ENCODE measurements at regions not wholly inside any gene's neighbourhood (a gene's known extent, or its start where the extent isn't known, plus 50 kb on each side); places are given as distances from the start of the nearest gene placed in this dataset.

DNA sequence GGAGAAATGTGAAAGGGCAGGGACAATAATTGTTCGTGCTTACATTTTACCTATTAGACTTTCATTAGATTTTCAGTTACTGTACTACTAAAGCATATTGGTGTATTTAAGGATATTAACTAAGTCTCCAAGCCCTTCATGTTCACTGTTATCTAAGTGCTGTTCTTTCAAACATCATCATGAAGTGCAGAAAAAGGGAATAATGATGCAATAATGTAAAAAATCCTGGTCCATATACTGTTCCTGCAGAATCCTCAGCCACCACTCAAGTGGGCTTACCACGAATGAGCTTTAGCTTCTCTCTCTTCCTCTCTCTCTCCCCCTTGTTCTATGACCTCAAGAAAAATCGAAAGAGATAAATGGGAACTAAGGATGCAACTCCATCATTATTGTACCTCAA, 600.7 kb downstream of the UTRN start:
- H3K9me3 ChIP-seq (ENCODE audit: control insufficient read depth in 2 of 2, insufficient read depth in 1 of 2, low read depth in 1 of 2, low read length in 1 of 2) = no peaks in the 10 kb centered on the region
- H3K36me3 ChIP-seq (ENCODE audit: control insufficient read depth in 2 of 2, insufficient read depth in 2 of 2, low read length in 1 of 2) = no peaks in the 10 kb centered on the region
- WGBS, 2 donors = 69 to 81% methylated on average over 3 of the region's 3 CpGs
- no peak overlapping the region for H3K27ac ChIP-seq (ENCODE audit: low read depth in 2 of 2, low read length in 1 of 2)
- no peaks in the 10 kb centered on the region for H3K4me1 ChIP-seq (ENCODE audit: control insufficient read depth in 2 of 2, insufficient read depth in 2 of 2, low read length in 1 of 2)
- no peaks in the 10 kb centered on the region for H3K27me3 ChIP-seq (ENCODE audit: control insufficient read depth in 1 of 2, insufficient read depth in 2 of 2, low read length in 2 of 2)
- no peak overlapping the region for H3K4me3 ChIP-seq (ENCODE audit: low read depth in 1 of 2, low read length in 2 of 2)

GRCh38 chr6:144886682-144887081, 601.5 kb downstream of the UTRN start:
- 39 to 49% methylated on average over 1 of the region's 1 CpG for WGBS, 2 donors
- no peaks in the 10 kb centered on the region for H3K9me3 ChIP-seq (ENCODE audit: control insufficient read depth in 2 of 2, insufficient read depth in 1 of 2, low read depth in 1 of 2, low read length in 1 of 2)
- no peaks in the 10 kb centered on the region for H3K36me3 ChIP-seq (ENCODE audit: control insufficient read depth in 2 of 2, insufficient read depth in 2 of 2, low read length in 1 of 2)
- no peak overlapping the region for H3K27ac ChIP-seq (ENCODE audit: low read depth in 2 of 2, low read length in 1 of 2)
- H3K27me3 ChIP-seq (ENCODE audit: control insufficient read depth in 1 of 2, insufficient read depth in 2 of 2, low read length in 2 of 2) = no peaks in the 10 kb centered on the region
- no peaks in the 10 kb centered on the region for H3K4me1 ChIP-seq (ENCODE audit: control insufficient read depth in 2 of 2, insufficient read depth in 2 of 2, low read length in 1 of 2)
- no peak overlapping the region for H3K4me3 ChIP-seq (ENCODE audit: low read depth in 1 of 2, low read length in 2 of 2)

DNA sequence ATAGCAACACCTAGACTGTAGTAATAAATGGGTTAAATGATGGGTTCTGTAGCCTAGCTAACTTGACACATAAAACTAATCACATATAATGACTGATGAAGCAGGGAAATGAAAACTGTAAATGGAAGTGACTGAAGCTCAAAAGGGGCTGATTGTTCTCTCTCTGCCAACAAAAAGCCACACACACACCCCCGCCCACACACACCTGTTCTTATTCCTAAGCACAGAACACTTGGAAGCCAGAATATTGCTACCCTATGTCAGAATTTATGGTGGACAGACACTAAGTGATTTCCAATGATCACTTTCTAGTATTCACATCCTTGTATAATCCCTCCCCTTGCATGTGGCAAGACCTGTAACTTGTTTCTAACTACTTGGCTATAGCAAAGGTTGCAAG, 603.5 kb downstream of the UTRN start:
- no peaks in the 10 kb centered on the region for H3K27me3 ChIP-seq (ENCODE audit: control insufficient read depth in 1 of 2, insufficient read depth in 2 of 2, low read length in 2 of 2)
- H3K4me1 ChIP-seq (ENCODE audit: control insufficient read depth in 2 of 2, insufficient read depth in 2 of 2, low read length in 1 of 2) = no peaks in the 10 kb centered on the region
- no peak overlapping the region for H3K4me3 ChIP-seq (ENCODE audit: low read depth in 1 of 2, low read length in 2 of 2)
- 59 to 81% methylated on average over 1 of the region's 1 CpG for WGBS, 2 donors
- no peak overlapping the region for H3K27ac ChIP-seq (ENCODE audit: low read depth in 2 of 2, low read length in 1 of 2)
- H3K9me3 ChIP-seq (ENCODE audit: control insufficient read depth in 2 of 2, insufficient read depth in 1 of 2, low read depth in 1 of 2, low read length in 1 of 2) = no peaks in the 10 kb centered on the region
- no peaks in the 10 kb centered on the region for H3K36me3 ChIP-seq (ENCODE audit: control insufficient read depth in 2 of 2, insufficient read depth in 2 of 2, low read length in 1 of 2)

- no peak overlapping the region for H3K4me3 ChIP-seq (ENCODE audit: low read depth in 1 of 2, low read length in 2 of 2)
- 58 to 65% methylated on average over 2 of the region's 2 CpGs for WGBS, 2 donors
Observed at GRCh38 chr6:144893680-144894151, 608.6 kb downstream of the UTRN start.

GRCh38 chr6:144894240-144894639, 609.1 kb downstream of the UTRN start:
- no peaks in the 10 kb centered on the region for H3K36me3 ChIP-seq (ENCODE audit: control insufficient read depth in 2 of 2, insufficient read depth in 2 of 2, low read length in 1 of 2)
- H3K4me1 ChIP-seq (ENCODE audit: control insufficient read depth in 2 of 2, insufficient read depth in 2 of 2, low read length in 1 of 2) = no peaks in the 10 kb centered on the region
- no peak overlapping the region for H3K4me3 ChIP-seq (ENCODE audit: low read depth in 1 of 2, low read length in 2 of 2)
- H3K27ac ChIP-seq (ENCODE audit: low read depth in 2 of 2, low read length in 1 of 2) = no peak overlapping the region
- WGBS, 2 donors = 86 to 94% methylated on average over 2 of the region's 2 CpGs
- H3K9me3 ChIP-seq (ENCODE audit: control insufficient read depth in 2 of 2, insufficient read depth in 1 of 2, low read depth in 1 of 2, low read length in 1 of 2) = no peaks in the 10 kb centered on the region
- H3K27me3 ChIP-seq (ENCODE audit: control insufficient read depth in 1 of 2, insufficient read depth in 2 of 2, low read length in 2 of 2) = no peaks in the 10 kb centered on the region

More at GRCh38 chr6:144893680-144894151, 608.6 kb downstream of the UTRN start:
- Histone ChIP-seq H3K9me3 (ENCODE audit: control insufficient read depth in 2 of 2, insufficient read depth in 1 of 2, low read depth in 1 of 2, low read length in 1 of 2) (no peaks in the 10 kb centered on the region), H3K27me3 (ENCODE audit: control insufficient read depth in 1 of 2, insufficient read depth in 2 of 2, low read length in 2 of 2) (no peaks in the 10 kb centered on the region), H3K4me1 (ENCODE audit: control insufficient read depth in 2 of 2, insufficient read depth in 2 of 2, low read length in 1 of 2) (no peaks in the 10 kb centered on the region), H3K36me3 (ENCODE audit: control insufficient read depth in 2 of 2, insufficient read depth in 2 of 2, low read length in 1 of 2) (no peaks in the 10 kb centered on the region), H3K27ac (ENCODE audit: low read depth in 2 of 2, low read length in 1 of 2) (no peak overlapping the region)

DNA sequence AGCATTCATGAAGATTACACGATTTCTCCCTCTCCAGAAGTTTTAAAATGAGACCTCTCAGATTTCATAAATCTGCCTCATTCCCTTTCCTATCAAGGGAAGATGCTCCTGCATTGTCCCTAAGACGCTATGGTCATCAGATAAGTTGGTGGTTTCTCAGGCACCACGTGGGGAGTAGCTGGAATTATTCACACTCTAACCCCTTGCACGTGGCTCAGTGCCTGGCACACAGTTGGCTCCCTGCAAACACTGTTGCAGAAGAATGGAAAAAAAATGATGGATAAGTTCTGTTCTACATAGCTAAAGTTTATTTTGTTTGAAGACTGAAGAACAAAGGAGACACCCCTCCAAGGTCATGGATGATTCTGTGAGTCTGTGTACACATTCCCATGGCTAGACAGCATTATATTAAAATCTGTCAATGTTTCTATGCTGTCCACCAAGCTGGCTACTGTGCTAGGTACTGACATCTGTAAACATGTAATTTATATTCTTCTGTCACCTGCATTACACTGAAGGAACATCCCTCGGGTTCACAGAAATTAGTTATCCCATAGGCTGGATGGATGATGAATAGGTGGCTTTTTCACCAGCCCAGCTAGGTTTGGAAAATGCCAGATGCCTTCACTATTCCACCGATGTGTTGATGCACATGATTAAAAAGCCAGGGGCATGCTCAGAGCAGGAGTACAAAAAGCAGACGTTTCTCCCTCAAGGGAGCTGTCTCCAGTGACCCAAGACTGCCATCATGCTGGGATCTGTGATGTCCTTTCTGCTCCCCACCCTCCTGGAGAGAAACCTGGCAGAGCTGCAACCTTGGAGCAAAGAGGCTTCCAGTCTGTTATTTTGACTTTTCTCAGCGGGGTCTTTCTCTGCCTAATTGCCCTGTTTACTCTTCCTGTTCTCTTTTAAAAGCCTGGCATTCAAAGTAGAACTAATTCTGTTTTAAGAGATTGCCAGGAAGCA, 610.5 kb downstream of the UTRN start:
- Histone ChIP-seq H3K27ac (ENCODE audit: low read depth in 2 of 2, low read length in 1 of 2) (no peak overlapping the region), H3K36me3 (ENCODE audit: control insufficient read depth in 2 of 2, insufficient read depth in 2 of 2, low read length in 1 of 2) (no peaks in the 10 kb centered on the region), H3K27me3 (ENCODE audit: control insufficient read depth in 1 of 2, insufficient read depth in 2 of 2, low read length in 2 of 2) (no peaks in the 10 kb centered on the region), H3K4me1 (ENCODE audit: control insufficient read depth in 2 of 2, insufficient read depth in 2 of 2, low read length in 1 of 2) (no peaks in the 10 kb centered on the region), H3K9me3 (ENCODE audit: control insufficient read depth in 2 of 2, insufficient read depth in 1 of 2, low read depth in 1 of 2, low read length in 1 of 2) (no peaks in the 10 kb centered on the region), H3K4me3 (ENCODE audit: low read depth in 1 of 2, low read length in 2 of 2) (no peak overlapping the region)
- WGBS, 2 donors = 41 to 47% methylated on average over 8 of the region's 8 CpGs

GRCh38 chr6:144896289-144896688, 611.2 kb downstream of the UTRN start:
- H3K27ac ChIP-seq (ENCODE audit: low read depth in 2 of 2, low read length in 1 of 2) = no peak overlapping the region
- H3K36me3 ChIP-seq (ENCODE audit: control insufficient read depth in 2 of 2, insufficient read depth in 2 of 2, low read length in 1 of 2) = no peaks in the 10 kb centered on the region
- no peaks in the 10 kb centered on the region for H3K4me1 ChIP-seq (ENCODE audit: control insufficient read depth in 2 of 2, insufficient read depth in 2 of 2, low read length in 1 of 2)
- no peaks in the 10 kb centered on the region for H3K9me3 ChIP-seq (ENCODE audit: control insufficient read depth in 2 of 2, insufficient read depth in 1 of 2, low read depth in 1 of 2, low read length in 1 of 2)
- 55 to 78% methylated on average over 3 of the region's 3 CpGs for WGBS, 2 donors
- H3K27me3 ChIP-seq (ENCODE audit: control insufficient read depth in 1 of 2, insufficient read depth in 2 of 2, low read length in 2 of 2) = no peaks in the 10 kb centered on the region
- no peak overlapping the region for H3K4me3 ChIP-seq (ENCODE audit: low read depth in 1 of 2, low read length in 2 of 2)

DNA sequence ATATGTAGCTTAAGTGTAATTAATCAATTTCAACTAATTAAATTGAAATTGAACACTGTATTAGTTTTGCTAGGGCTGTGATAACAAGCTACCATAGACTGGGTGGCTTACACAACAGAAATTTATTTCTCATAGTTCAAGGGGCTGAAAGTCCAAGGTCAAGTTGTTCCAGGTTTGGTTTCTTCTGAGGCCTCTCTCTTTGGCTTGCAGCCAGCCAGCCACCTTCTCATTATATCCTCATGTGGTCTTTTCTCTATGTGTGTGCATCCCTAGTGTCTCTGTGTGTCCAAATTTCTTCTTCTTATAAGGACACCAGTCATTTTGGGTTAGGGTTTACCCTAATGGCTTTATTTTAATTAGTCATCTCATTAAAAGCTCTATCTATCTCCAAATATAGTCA, 611.7 kb downstream of the UTRN start:
- Histone ChIP-seq H3K27me3 (ENCODE audit: control insufficient read depth in 1 of 2, insufficient read depth in 2 of 2, low read length in 2 of 2) (no peaks in the 10 kb centered on the region), H3K27ac (ENCODE audit: low read depth in 2 of 2, low read length in 1 of 2) (no peak overlapping the region)

DNA sequence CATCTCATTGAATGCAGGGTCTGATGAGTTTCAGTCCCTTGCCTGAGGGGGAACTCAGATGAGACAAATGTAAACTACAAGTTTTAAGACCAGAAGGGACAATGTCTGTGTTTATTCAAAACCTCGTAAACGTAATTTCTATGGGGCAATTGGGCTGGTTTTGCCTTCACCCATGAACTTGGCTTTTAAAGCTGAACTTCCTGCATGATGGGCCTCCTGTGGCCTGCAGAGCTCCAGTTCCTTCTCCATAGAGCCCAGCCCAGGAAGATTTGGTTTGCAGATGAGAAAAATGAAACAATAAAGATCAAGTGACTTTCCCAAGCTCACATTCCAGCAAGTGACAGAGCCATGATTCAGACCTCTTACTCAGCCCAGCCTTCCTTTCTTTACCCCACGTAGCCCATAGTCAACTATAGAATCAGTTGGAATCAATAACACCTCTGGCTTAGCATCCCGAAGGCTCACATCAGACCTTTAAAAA, 612.3 kb downstream of the UTRN start:
- 64 to 74% methylated on average over 4 of the region's 4 CpGs for WGBS, 2 donors
- Histone ChIP-seq H3K27ac (ENCODE audit: low read depth in 2 of 2, low read length in 1 of 2) (no peak overlapping the region), H3K4me1 (ENCODE audit: control insufficient read depth in 2 of 2, insufficient read depth in 2 of 2, low read length in 1 of 2) (no peaks in the 10 kb centered on the region), H3K36me3 (ENCODE audit: control insufficient read depth in 2 of 2, insufficient read depth in 2 of 2, low read length in 1 of 2) (no peaks in the 10 kb centered on the region), H3K4me3 (ENCODE audit: low read depth in 1 of 2, low read length in 2 of 2) (no peak overlapping the region), H3K27me3 (ENCODE audit: control insufficient read depth in 1 of 2, insufficient read depth in 2 of 2, low read length in 2 of 2) (no peaks in the 10 kb centered on the region), H3K9me3 (ENCODE audit: control insufficient read depth in 2 of 2, insufficient read depth in 1 of 2, low read depth in 1 of 2, low read length in 1 of 2) (no peaks in the 10 kb centered on the region)

More for the DNA sequence above, 611.7 kb downstream of the UTRN start:
- Histone ChIP-seq H3K36me3 (ENCODE audit: control insufficient read depth in 2 of 2, insufficient read depth in 2 of 2, low read length in 1 of 2) (no peaks in the 10 kb centered on the region), H3K9me3 (ENCODE audit: control insufficient read depth in 2 of 2, insufficient read depth in 1 of 2, low read depth in 1 of 2, low read length in 1 of 2) (no peaks in the 10 kb centered on the region), H3K4me1 (ENCODE audit: control insufficient read depth in 2 of 2, insufficient read depth in 2 of 2, low read length in 1 of 2) (no peaks in the 10 kb centered on the region), H3K4me3 (ENCODE audit: low read depth in 1 of 2, low read length in 2 of 2) (no peak overlapping the region)
